Esophagus muscularis mucosa (tissue), 3 donors: ENCODE measurements at regions not wholly inside any gene's neighbourhood (a gene's known extent, or its start where the extent isn't known, plus 50 kb on each side); places are given as distances from the start of the nearest gene placed in this dataset.

Experiments
- CTCF ChIP-seq, 3 experiments: fragments of 200-600 bp in 2 of 3; fragments of 450-650 bp in 1 of 3; sonication (generic) in 2 of 3; IDR thresholded peaks; one replicate each; pipeline ENCODE4 v1.5.1; 2017 to 2019; ENCODE audit warnings: antibody characterized with exemption in 3 of 3, mild to moderate bottlenecking in 2 of 3, moderate library complexity in 1 of 3
- POLR2A ChIP-seq: fragments of 450-650 bp; IDR thresholded peaks from one replicate; pipeline ENCODE4 v1.6.1; 2017; ENCODE audit warnings: antibody characterized with exemption, moderate library complexity, mild to moderate bottlenecking, low read depth
- POLR2AphosphoS5 ChIP-seq, 2 donors: sonication (generic); formaldehyde crosslinking; IDR thresholded peaks; one replicate each; pipeline ENCODE4 v1.6.1; 2017; ENCODE audit warnings: antibody characterized with exemption in 2 of 2

- peak; percentile 27 to 54 (median 40) for TF ChIP-seq CTCF (IDR thresholded peaks at IDR 0.05)
- TF ChIP-seq POLR2AphosphoS5 (IDR thresholded peaks at IDR 0.05): no peak
- TF ChIP-seq POLR2A: no peak
These were observed 223.0 kb downstream of the PLA2G4A start for GRCh38 chr1:187051618-187052232.
